PC-9 (cell line): ENCODE measurements at regions not wholly inside any gene's neighbourhood (a gene's known extent, or its start where the extent isn't known, plus 50 kb on each side); places are given as distances from the start of the nearest gene placed in this dataset.

Experiments used
- BruUV-seq: library from RNA; stranded (reverse); fragments of 400-500 nt; replicated peaks from 2 replicates; lab custom pipeline; 2021; lab: Mats Ljungman, UMichigan
- CTCF ChIA-PET: fragments of 300-600 bp; sonication (Branson Sonifier 250); formaldehyde crosslinking; loops from one replicate; lab custom pipeline; 2022; ENCODE audit warnings: antibody characterized with exemption; lab: Charles Lee
- POLR2A ChIA-PET: fragments of 300-600 bp; sonication (Branson Sonifier 250); formaldehyde crosslinking; loops from one replicate; lab custom pipeline; 2022; ENCODE audit warnings: antibody characterized with exemption; ENCODE audit not compliant: unreplicated experiment; lab: Charles Lee
- DNase-seq, 2 experiments: peaks; one replicate each; pipeline versions ENCODE4 v3.0.0 to v3.0.0-alpha.2; 2015 to 2022; ENCODE audit warnings: mixed read lengths in 1 of 2
- H2AFZ ChIP-seq: fragments of 200-600 bp; sonication (generic); 2 replicates; pipeline ENCODE4 v1.8.1; 2017; ENCODE audit warnings: antibody characterized with exemption
- H3F3A ChIP-seq: fragments of 200-600 bp; sonication (generic); 2 replicates; pipeline ENCODE4 v1.8.1; 2017; ENCODE audit warnings: antibody characterized with exemption, mild to moderate bottlenecking, low read depth; ENCODE audit not compliant: insufficient read depth
- H3K27ac ChIP-seq: fragments of 200-600 bp; sonication (generic); 2 replicates; pipeline ENCODE4 v1.6.1; 2016; ENCODE audit warnings: mixed run types
- H3K27me3 ChIP-seq: fragments of 200-600 bp; sonication (generic); 2 replicates; pipeline ENCODE4 v1.6.1; 2016; ENCODE audit warnings: low read depth, mixed run types; ENCODE audit not compliant: insufficient read depth
- H3K36me3 ChIP-seq: fragments of 200-600 bp; sonication (generic); 2 replicates; pipeline ENCODE4 v1.6.1; 2016; ENCODE audit warnings: low read depth, mixed run types
- H3K4me1 ChIP-seq: fragments of 200-600 bp; sonication (generic); replicated peaks from 2 replicates; pipeline ENCODE4 v1.6.1; 2016; ENCODE audit warnings: mixed run types; ENCODE audit not compliant: insufficient read depth
- H3K4me2 ChIP-seq: fragments of 200-600 bp; sonication (generic); 2 replicates; pipeline ENCODE4 v1.6.1; 2017; ENCODE audit warnings: mixed run types
- H3K4me3 ChIP-seq: fragments of 200-600 bp; sonication (generic); 2 replicates; pipeline ENCODE4 v1.6.1; 2016; ENCODE audit warnings: mixed run types
- H3K79me2 ChIP-seq: fragments of 200-600 bp; sonication (generic); 2 replicates; pipeline ENCODE4 v1.6.1; 2017; ENCODE audit warnings: low read depth, mixed run types
- H3K9me2 ChIP-seq: fragments of 200-600 bp; sonication (generic); 2 replicates; pipeline ENCODE4 v1.8.1; 2017; ENCODE audit warnings: mild to moderate bottlenecking; ENCODE audit not compliant: insufficient read depth
- H3K9me3 ChIP-seq: fragments of 200-600 bp; sonication (generic); 2 replicates; pipeline ENCODE4 v1.8.1; 2016; ENCODE audit warnings: low read depth; ENCODE audit not compliant: insufficient read depth
- H4K20me1 ChIP-seq: fragments of 200-600 bp; sonication (generic); 2 replicates; pipeline ENCODE4 v1.8.1; 2017; ENCODE audit not compliant: insufficient read depth
- EZH2 ChIP-seq: fragments of 200-600 bp; sonication (generic); IDR thresholded peaks from 2 replicates; pipeline ENCODE4 v1.8.0; 2017; ENCODE audit warnings: antibody characterized with exemption, low read depth
- intact Hi-C: fragments of 100-400 bp; cut with micrococcal nuclease; formaldehyde crosslinking; loops from one replicate; pipeline ENCODE4 v1.10.0; 2022; ENCODE audit not compliant: unreplicated experiment
- TF ChIP-seq, protein P1 (sequence below): fragments of 200-600 bp; sonication (generic); conservative IDR thresholded peaks from 2 replicates; pipeline ENCODE4 v1.6.1; 2017; ENCODE audit warnings: mixed run types, antibody characterized with exemption, mild to moderate bottlenecking, moderate library complexity

DNA sequence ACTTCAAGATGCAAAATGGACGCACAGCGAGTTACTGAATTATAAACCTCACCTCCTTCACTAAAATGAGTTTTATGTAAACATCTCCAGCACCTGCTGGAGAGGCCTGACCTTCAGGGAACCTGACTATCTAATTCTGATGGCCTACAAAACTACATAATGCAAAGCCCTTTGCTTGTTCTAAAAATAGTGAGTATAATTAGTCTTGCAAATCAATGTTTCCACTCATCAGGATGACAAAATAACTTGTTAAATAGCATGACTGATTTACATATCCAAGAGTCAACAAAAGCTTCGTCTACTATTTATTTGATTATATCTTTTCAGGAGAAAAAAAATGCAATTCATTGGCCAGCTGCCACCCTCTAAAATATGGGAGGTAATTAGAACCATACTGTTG is 326.3 kb upstream of the MC4R start:
- Histone ChIP-seq H3K27ac (no peak overlapping the region), H3K4me1 (no peaks in the 10 kb centered on the region), H3K9me3 (no peaks in the 10 kb centered on the region), H3K79me2 (no peaks in the 10 kb centered on the region), H2AFZ (no peak overlapping the region), H3K4me2 (no peak overlapping the region), H3K4me3 (no peak overlapping the region), H3K9me2 (no peaks in the 10 kb centered on the region), H4K20me1 (no peaks in the 10 kb centered on the region), H3K36me3 (no peaks in the 10 kb centered on the region), H3F3A (no peaks in the 10 kb centered on the region), H3K27me3 (no peaks in the 10 kb centered on the region)
- POLR2A ChIA-PET, result no interaction called here
- DNase-seq, result no peak
- no TSS peak for BruUV-seq
- intact Hi-C loops, result no loop called here
- CTCF ChIA-PET, result no interaction called here
- no peak for TF ChIP-seq EZH2
- TF ChIP-seq, protein P1, sequence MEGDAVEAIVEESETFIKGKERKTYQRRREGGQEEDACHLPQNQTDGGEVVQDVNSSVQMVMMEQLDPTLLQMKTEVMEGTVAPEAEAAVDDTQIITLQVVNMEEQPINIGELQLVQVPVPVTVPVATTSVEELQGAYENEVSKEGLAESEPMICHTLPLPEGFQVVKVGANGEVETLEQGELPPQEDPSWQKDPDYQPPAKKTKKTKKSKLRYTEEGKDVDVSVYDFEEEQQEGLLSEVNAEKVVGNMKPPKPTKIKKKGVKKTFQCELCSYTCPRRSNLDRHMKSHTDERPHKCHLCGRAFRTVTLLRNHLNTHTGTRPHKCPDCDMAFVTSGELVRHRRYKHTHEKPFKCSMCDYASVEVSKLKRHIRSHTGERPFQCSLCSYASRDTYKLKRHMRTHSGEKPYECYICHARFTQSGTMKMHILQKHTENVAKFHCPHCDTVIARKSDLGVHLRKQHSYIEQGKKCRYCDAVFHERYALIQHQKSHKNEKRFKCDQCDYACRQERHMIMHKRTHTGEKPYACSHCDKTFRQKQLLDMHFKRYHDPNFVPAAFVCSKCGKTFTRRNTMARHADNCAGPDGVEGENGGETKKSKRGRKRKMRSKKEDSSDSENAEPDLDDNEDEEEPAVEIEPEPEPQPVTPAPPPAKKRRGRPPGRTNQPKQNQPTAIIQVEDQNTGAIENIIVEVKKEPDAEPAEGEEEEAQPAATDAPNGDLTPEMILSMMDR, result no peak

DNA sequence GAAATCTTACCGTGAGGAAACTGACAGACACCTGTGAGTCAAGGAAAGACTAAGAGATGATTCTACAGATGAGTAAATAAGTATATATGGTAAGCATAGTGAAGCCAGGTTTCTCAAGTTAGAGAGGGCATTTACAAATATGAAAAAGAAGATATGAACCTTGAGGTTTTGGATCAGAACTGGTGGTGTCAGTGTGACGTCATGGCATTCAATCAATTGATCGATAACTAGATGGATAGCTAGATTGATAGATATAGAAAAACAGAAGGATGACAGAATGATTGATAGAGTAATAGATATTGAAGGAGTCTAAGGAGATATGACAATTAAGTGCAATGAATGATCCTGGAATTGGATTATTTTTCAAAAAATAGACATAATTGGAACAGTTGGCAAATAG is 350.2 kb upstream of the MC4R start:
- H3K27me3 ChIP-seq, result no peaks in the 10 kb centered on the region
- no peak overlapping the region for H3K27ac ChIP-seq
- H3F3A ChIP-seq, result no peaks in the 10 kb centered on the region
- no peaks in the 10 kb centered on the region for H3K4me1 ChIP-seq
- no peaks in the 10 kb centered on the region for H4K20me1 ChIP-seq
- H3K4me3 ChIP-seq, result no peak overlapping the region
- ChIA-PET POLR2A (no interaction called here), CTCF (interaction anchor here (0.6 kb wide), 1 partner anchor 732 kb away, joined by 5 read pairs; no protein-coding TSS in a partner anchor)
- no peaks in the 10 kb centered on the region for H3K79me2 ChIP-seq
- no peaks in the 10 kb centered on the region for H3K36me3 ChIP-seq
- no peak overlapping the region for H3K4me2 ChIP-seq
- H2AFZ ChIP-seq, result no peak overlapping the region
- TF ChIP-seq EZH2, result no peak
- TF ChIP-seq, protein P1, result no peak
- no peak for DNase-seq
- no peaks in the 10 kb centered on the region; the same call in 1 of the 2 replicates for H3K9me3 ChIP-seq
- no peaks in the 10 kb centered on the region; the same call in 1 of the 2 replicates for H3K9me2 ChIP-seq
- intact Hi-C loops, result no loop called here
- BruUV-seq, result no TSS peak

DNA sequence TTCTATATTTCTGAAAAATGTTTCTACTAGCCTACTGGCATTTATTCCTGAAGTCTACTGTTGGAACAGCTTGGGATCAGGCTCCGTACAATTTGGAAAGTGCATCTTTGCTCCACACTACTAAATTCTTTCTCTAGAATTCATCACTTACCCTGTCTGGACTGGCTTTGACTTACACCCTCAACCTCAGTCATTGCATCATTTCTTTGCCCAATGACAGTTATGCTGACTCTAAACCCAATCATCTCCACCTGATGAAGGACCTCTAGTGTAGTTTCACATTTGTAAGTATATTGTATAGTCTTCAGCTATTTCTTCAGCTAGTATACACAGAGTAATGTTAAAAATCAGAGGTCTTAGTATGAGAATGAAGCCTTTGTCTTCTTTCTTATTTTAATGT is 359.6 kb upstream of the MC4R start:
- Histone ChIP-seq H3F3A (no peaks in the 10 kb centered on the region; the same call in 1 of the 2 replicates), H3K79me2 (no peaks in the 10 kb centered on the region), H3K27ac (no peak overlapping the region), H3K4me3 (no peak overlapping the region), H4K20me1 (no peaks in the 10 kb centered on the region), H2AFZ (no peak overlapping the region), H3K36me3 (no peaks in the 10 kb centered on the region), H3K27me3 (no peaks in the 10 kb centered on the region), H3K4me1 (no peaks in the 10 kb centered on the region), H3K9me2 (no peaks in the 10 kb centered on the region), H3K9me3 (no peaks in the 10 kb centered on the region), H3K4me2 (no peak overlapping the region)
- ChIA-PET CTCF (no interaction called here), POLR2A (no interaction called here)
- TF ChIP-seq, protein P1, result no peak
- TF ChIP-seq EZH2, result no peak
- DNase-seq, result no peak
- BruUV-seq, result no TSS peak
- intact Hi-C loops, result no loop called here
